MCF 10A (cell line): ENCODE measurements at regions not wholly inside any gene's neighbourhood (a gene's known extent, or its start where the extent isn't known, plus 50 kb on each side); places are given as distances from the start of the nearest gene placed in this dataset.

Source experiments
- BruUV-seq: library from RNA; stranded (reverse); fragments of 400-500 nt; replicated peaks from 2 replicates; lab custom pipeline; 2021; lab: Mats Ljungman, UMichigan
- CTCF ChIA-PET: fragments of 300-600 bp; sonication (Branson Sonifier 250); formaldehyde crosslinking; extraction: SDS; loops from one replicate; lab custom pipeline; 2021; ENCODE audit warnings: antibody characterized with exemption, inconsistent platforms; lab: Yijun Ruan, JAX
- POLR2A ChIA-PET: fragments of 300-600, 350-650 bp; sonication (Branson Sonifier 250); formaldehyde crosslinking; extraction: SDS; loops from one replicate; lab custom pipeline; 2020; ENCODE audit warnings: antibody characterized with exemption, inconsistent platforms; lab: Yijun Ruan, JAX
- DNase-seq: peaks from one replicate; pipeline ENCODE4 v3.0.0-alpha.2; 2018; ENCODE audit not compliant: unreplicated experiment
- H3K27ac Mint-ChIP-seq: one replicate; pipeline ENCODE4 v1.8.0; 2022; ENCODE audit warnings: mild to moderate bottlenecking, low read depth, mixed read lengths; ENCODE audit not compliant: unreplicated experiment
- H3K27me3 Mint-ChIP-seq: one replicate; pipeline ENCODE4 v1.8.0; 2022; ENCODE audit warnings: mixed read lengths; ENCODE audit not compliant: insufficient read depth, unreplicated experiment
- H3K36me3 Mint-ChIP-seq: one replicate; pipeline ENCODE4 v1.8.0; 2022; ENCODE audit warnings: mild to moderate bottlenecking, moderate library complexity, mixed read lengths; ENCODE audit not compliant: insufficient read depth, unreplicated experiment
- H3K4me1 Mint-ChIP-seq: one replicate; pipeline ENCODE4 v1.8.0; 2022; ENCODE audit warnings: mixed read lengths; ENCODE audit not compliant: insufficient read depth, unreplicated experiment
- H3K4me3 Mint-ChIP-seq: one replicate; pipeline ENCODE4 v1.8.0; 2022; ENCODE audit warnings: mild to moderate bottlenecking, moderate library complexity, mixed read lengths; ENCODE audit not compliant: unreplicated experiment
- H3K9me3 Mint-ChIP-seq: one replicate; pipeline ENCODE4 v1.8.0; 2022; ENCODE audit warnings: mixed read lengths; ENCODE audit not compliant: unreplicated experiment
- intact Hi-C: fragments of 100-400 bp; cut with micrococcal nuclease; formaldehyde crosslinking; loops from 2 replicates; pipeline ENCODE4 v1.14.1; 2022
- TF ChIP-seq, protein P1 (sequence below): fragments of 200-600 bp; IDR thresholded peaks from one replicate; pipeline ENCODE4 v1.8.0; 2022; ENCODE audit warnings: antibody characterized with exemption, mild to moderate bottlenecking; ENCODE audit not compliant: unreplicated experiment

DNA sequence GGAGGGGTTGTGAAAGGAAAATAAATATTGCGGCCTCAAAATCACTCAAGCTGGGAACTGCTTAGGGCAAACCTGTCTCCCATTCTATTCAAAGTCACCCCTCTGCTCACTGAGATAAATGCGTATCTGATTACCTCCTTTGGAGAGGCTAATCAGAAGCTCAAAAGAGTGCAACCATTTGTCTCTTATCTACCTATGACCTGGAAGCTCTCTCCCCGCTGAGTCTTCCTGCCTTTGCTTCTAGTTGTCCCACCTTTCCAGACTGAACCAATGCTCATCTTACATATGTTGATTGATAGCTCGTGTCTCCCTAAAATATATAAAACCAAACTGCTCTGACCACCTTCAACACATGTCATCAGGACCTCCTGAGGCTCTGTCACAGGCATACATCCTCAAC lies 91.6 kb upstream of the CAMK1G start:
- CTCF ChIA-PET = interaction anchor here (0.6 to 15.2 kb wide), 30 partner anchors 10 to 1488 kb away, joined by 3 to 243 read pairs (median 5); no protein-coding TSS in a partner anchor
- TF ChIP-seq, protein P1, sequence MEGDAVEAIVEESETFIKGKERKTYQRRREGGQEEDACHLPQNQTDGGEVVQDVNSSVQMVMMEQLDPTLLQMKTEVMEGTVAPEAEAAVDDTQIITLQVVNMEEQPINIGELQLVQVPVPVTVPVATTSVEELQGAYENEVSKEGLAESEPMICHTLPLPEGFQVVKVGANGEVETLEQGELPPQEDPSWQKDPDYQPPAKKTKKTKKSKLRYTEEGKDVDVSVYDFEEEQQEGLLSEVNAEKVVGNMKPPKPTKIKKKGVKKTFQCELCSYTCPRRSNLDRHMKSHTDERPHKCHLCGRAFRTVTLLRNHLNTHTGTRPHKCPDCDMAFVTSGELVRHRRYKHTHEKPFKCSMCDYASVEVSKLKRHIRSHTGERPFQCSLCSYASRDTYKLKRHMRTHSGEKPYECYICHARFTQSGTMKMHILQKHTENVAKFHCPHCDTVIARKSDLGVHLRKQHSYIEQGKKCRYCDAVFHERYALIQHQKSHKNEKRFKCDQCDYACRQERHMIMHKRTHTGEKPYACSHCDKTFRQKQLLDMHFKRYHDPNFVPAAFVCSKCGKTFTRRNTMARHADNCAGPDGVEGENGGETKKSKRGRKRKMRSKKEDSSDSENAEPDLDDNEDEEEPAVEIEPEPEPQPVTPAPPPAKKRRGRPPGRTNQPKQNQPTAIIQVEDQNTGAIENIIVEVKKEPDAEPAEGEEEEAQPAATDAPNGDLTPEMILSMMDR = no peak
- no peak for DNase-seq
- H3K27me3 Mint-ChIP-seq = no peaks in the 10 kb centered on the region
- H3K4me1 Mint-ChIP-seq = peaks cover 11% of the 10 kb centered on the region
- H3K9me3 Mint-ChIP-seq = peaks cover 15% of the 10 kb centered on the region
- H3K27ac Mint-ChIP-seq = no peak overlapping the region
- intact Hi-C loops = loop anchor here (2.0 to 5.0 kb wide), 3 partner anchors 495 to 1247 kb away; partner anchors contain the start of gene PLXNA2
- no peaks in the 10 kb centered on the region for H3K36me3 Mint-ChIP-seq
- no TSS peak for BruUV-seq
- POLR2A ChIA-PET = interaction anchor here (1.3 to 10.6 kb wide), 6 partner anchors 10 to 137 kb away, joined by 3 to 391 read pairs (median 6); no protein-coding TSS in a partner anchor
- no peak overlapping the region for H3K4me3 Mint-ChIP-seq

DNA sequence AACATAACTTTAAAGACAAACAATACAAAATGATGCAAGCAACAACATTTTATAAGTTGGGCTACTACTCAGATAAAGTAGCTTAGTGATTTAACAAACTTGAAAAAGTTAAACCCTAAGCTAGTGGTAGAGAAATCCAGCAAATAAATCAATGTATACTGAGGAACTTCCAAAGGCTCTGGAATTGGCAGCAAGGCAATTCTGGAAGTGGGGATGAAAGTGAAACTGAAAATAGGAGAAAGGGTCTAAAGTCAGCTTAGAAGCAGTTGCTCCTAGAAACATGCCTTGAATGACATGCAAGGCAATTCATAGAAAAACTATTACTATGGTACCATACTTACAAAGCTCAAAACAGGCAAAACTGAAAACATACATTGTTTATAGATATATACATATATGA lies 90.0 kb upstream of the CAMK1G start:
- Mint-ChIP-seq H3K4me1 (peaks cover 7% of the 10 kb centered on the region), H3K9me3 (peaks cover 17% of the 10 kb centered on the region), H3K27me3 (no peaks in the 10 kb centered on the region), H3K36me3 (no peaks in the 10 kb centered on the region), H3K4me3 (no peak overlapping the region), H3K27ac (no peak overlapping the region)
- TF ChIP-seq, protein P1 = no peak
- CTCF ChIA-PET = interaction anchor here (0.7 to 15.2 kb wide), 14 partner anchors 8 to 841 kb away, joined by 3 to 206 read pairs (median 8); no protein-coding TSS in a partner anchor
- BruUV-seq = no TSS peak
- intact Hi-C loops = loop anchor here (5.0 kb wide), 1 partner anchor 496 kb away; no protein-coding TSS in a partner anchor
- no peak for DNase-seq
- POLR2A ChIA-PET = interaction anchor here (0.7 to 2.4 kb wide), 11 partner anchors 8 to 138 kb away, joined by 3 to 13 read pairs (median 5); no protein-coding TSS in a partner anchor

DNA sequence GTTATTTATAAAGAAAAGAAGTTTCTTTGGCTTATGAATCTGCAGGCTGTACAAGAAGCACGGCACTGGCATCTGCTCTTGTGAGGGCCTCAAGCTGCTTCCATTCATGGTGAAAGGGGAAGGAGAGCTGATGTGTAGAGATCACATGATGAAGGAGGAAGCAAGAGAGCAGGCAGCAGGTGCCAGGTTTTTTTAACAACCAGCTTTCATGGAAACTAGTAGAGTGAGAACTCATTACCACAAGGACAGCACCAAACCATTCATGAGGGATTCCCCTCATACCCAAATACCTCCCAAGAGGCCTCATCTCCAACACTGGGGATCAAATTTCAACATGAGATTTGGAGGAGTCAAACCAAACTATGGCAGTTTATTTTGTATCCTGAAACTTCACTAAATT lies 85.8 kb upstream of the CAMK1G start:
- intact Hi-C loops = no loop called here
- no peak overlapping the region for H3K4me3 Mint-ChIP-seq
- ChIA-PET POLR2A (interaction anchor here (2.1 kb wide), 1 partner anchor 12 kb away, joined by 10 read pairs; no protein-coding TSS in a partner anchor), CTCF (interaction anchor here (1.3 to 15.2 kb wide), 4 partner anchors 8 to 290 kb away, joined by 4 to 206 read pairs (median 6); no protein-coding TSS in a partner anchor)
- no peak overlapping the region for H3K27ac Mint-ChIP-seq
- no TSS peak for BruUV-seq
- peaks cover 33% of the 10 kb centered on the region for H3K9me3 Mint-ChIP-seq
- H3K4me1 Mint-ChIP-seq = no peaks in the 10 kb centered on the region
- no peaks in the 10 kb centered on the region for H3K36me3 Mint-ChIP-seq
- no peaks in the 10 kb centered on the region for H3K27me3 Mint-ChIP-seq
- TF ChIP-seq, protein P1 = no peak
- DNase-seq = no peak

DNA sequence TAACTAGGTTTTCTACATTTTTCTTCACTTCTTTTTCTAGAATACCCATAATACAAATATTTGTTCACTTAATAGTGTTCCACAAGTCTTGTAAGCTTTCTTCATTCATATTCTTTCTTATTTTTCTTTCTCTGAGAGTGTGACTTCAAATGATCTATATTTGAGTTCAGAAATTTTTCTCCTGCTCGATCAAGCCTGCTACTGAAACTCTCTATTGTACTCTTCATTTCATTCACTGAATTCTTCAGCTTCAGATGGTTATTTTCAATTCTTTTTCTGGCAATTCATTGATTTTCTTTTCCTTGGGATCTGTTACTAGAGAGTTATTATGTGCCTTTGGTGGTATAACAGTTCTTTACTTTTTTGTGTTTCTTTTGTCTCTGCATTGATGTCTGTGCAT lies 82.5 kb upstream of the CAMK1G start:
- BruUV-seq = no TSS peak
- TF ChIP-seq, protein P1 = no peak
- Mint-ChIP-seq H3K27me3 (no peaks in the 10 kb centered on the region), H3K9me3 (peaks cover 23% of the 10 kb centered on the region), H3K4me3 (no peak overlapping the region), H3K27ac (no peak overlapping the region), H3K36me3 (no peaks in the 10 kb centered on the region), H3K4me1 (no peaks in the 10 kb centered on the region)
- ChIA-PET POLR2A (interaction anchor here (0.5 to 6.7 kb wide), 7 partner anchors 9 to 72 kb away, joined by 3 to 62 read pairs (median 3); no protein-coding TSS in a partner anchor), CTCF (interaction anchor here (0.6 to 7.4 kb wide), 11 partner anchors 9 to 1147 kb away, joined by 3 to 78 read pairs (median 6); no protein-coding TSS in a partner anchor)
- no peak for DNase-seq
- intact Hi-C loops = no loop called here
